HG02678 (cell line): ENCODE measurements at regions not wholly inside any gene's neighbourhood (a gene's known extent, or its start where the extent isn't known, plus 50 kb on each side); places are given as distances from the start of the nearest gene placed in this dataset.

ENCODE experiments used
- ATAC-seq: cut with Tn5 transposase; IDR thresholded peaks from one replicate; pipeline ENCODE4 v1.9.1; 2021; ENCODE audit warnings: mild to moderate bottlenecking, moderate library complexity; ENCODE audit not compliant: unreplicated experiment

GRCh38 chr1:115495111-115495510, 146.7 kb upstream of the VANGL1 start:
- no peak for ATAC-seq

- ATAC-seq, result no peak
Observed at GRCh38 chr1:115493834-115494233, 147.9 kb upstream of the VANGL1 start.

- no peak for ATAC-seq
Observed at GRCh38 chr1:115492880-115493279, 148.9 kb upstream of the VANGL1 start.

GRCh38 chr1:115492019-115492595, 149.7 kb upstream of the VANGL1 start:
- no peak for ATAC-seq

- no peak for ATAC-seq
Observed at GRCh38 chr1:115491298-115492018, 150.3 kb upstream of the VANGL1 start.

GRCh38 chr1:115479055-115479482, 141.0 kb upstream of the NGF start:
- no peak for ATAC-seq

GRCh38 chr1:115477071-115477470, 139.0 kb upstream of the NGF start:
- ATAC-seq, result no peak

- no peak for ATAC-seq
Observed at GRCh38 chr1:115476616-115477015, 138.6 kb upstream of the NGF start.

GRCh38 chr1:115475901-115476300, 137.9 kb upstream of the NGF start:
- ATAC-seq, result no peak

GRCh38 chr1:115475252-115475651, 137.2 kb upstream of the NGF start:
- no peak for ATAC-seq

GRCh38 chr1:115473986-115474565, 136.0 kb upstream of the NGF start:
- no peak for ATAC-seq

GRCh38 chr1:115469703-115470476, 131.8 kb upstream of the NGF start:
- peak; percentile 60 for ATAC-seq

- no peak for ATAC-seq
Observed at GRCh38 chr1:115467790-115468189, 129.7 kb upstream of the NGF start.

- no peak for ATAC-seq
Observed at GRCh38 chr1:115467196-115467595, 129.1 kb upstream of the NGF start.

GRCh38 chr1:115466433-115466832, 128.4 kb upstream of the NGF start:
- no peak for ATAC-seq

- no peak for ATAC-seq
Observed at GRCh38 chr1:115465802-115466363, 127.8 kb upstream of the NGF start.

GRCh38 chr1:115463347-115463746, 125.3 kb upstream of the NGF start:
- no peak for ATAC-seq

GRCh38 chr1:115462566-115463076, 124.6 kb upstream of the NGF start:
- no peak for ATAC-seq

- ATAC-seq, result no peak
Observed at GRCh38 chr1:115461526-115461925, 123.5 kb upstream of the NGF start.

GRCh38 chr1:115459161-115459560, 121.1 kb upstream of the NGF start:
- no peak for ATAC-seq
